Endometrial microvascular endothelial cells (primary cell): ENCODE measurements at regions not wholly inside any gene's neighbourhood (a gene's known extent, or its start where the extent isn't known, plus 50 kb on each side); places are given as distances from the start of the nearest gene placed in this dataset.

Source experiments
- in situ Hi-C: cut with HindIII; loops from 2 replicates; pipeline ENCODE4 v1.10.0; 2017; ENCODE audit warnings: low sequenced_read_pairs, low pct_unique_long_range_greater_than_20kb; ENCODE audit errors: inconsistent ontology term

GRCh38 chr6:22043284-22043962 is 253.4 kb downstream of the PRL start:
- in situ Hi-C loops, result no loop called here

- in situ Hi-C loops, result no loop called here
Observed at GRCh38 chr6:22045261-22045912, 251.4 kb downstream of the PRL start.

GRCh38 chr6:22049002-22049401 is 247.8 kb downstream of the PRL start:
- in situ Hi-C loops, result no loop called here

DNA sequence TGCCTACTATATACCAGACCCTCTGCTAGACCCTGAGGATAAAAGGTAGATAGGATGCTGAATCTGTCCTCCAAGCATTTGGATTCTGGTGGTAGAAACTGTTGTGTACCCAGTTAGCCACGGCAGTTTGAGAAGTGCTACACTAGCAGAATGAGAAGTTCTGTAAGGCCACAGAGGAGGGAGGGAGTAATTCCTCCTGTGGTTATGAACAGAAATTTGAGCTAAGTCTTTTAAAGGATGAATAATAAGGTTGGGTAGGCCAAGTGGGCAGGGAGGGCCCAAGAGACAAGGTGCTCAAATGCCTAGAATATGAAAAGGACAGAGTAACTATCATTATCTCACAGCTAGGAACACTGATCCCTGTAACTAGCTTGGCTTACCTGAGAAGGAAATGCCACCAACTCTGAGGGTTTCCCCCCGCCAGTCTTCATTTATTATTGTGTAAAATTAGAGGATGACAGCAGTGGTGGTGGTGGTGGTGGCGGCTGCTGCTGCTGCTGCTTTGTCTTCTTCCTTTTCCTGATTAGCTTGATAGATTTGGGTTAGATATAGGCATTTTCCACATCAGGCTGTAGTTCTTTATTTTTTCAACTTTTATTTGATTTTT is 243.3 kb downstream of the PRL start:
- in situ Hi-C loops, result no loop called here

GRCh38 chr6:22056398-22056797 is 240.4 kb downstream of the PRL start:
- in situ Hi-C loops, result no loop called here

DNA sequence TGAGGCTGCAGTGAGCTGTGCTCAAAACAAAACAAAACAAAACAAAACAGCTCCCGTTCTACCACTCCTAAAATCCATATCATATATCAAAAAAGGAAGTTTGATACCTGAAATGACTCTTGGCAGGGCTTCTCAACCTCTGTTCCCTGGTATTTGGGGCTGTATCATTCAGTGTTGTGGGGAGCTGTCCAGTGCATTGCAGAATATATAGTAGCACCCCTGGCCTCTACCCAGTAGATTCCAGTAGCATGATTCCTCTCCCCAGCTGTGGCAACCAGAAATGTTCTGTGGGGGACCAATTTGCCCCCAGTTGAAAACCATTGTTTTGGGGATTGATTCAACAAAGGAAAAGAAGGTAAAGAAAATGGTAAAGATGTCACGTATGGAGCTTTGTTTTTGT is 238.9 kb downstream of the PRL start:
- in situ Hi-C loops, result no loop called here

DNA sequence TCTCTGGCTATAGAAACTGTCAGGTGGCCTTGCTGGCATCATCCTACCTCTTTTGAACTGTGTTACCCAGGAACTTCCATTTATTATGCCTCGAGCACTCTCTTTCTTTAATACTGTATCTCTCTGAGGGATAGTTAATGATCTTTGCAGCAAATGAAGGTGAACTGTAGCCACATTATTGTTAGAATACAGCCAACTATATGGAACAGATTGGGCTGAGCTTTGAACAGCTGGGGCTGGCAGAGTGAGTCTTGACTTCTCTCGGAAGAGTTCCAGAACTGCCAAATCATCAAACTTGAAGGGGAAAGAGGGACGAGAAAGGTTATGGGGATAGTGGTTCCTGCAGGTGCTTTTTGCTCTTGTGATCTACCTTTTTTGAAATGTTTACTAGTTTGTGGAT is 237.7 kb downstream of the PRL start:
- in situ Hi-C loops, result no loop called here

DNA sequence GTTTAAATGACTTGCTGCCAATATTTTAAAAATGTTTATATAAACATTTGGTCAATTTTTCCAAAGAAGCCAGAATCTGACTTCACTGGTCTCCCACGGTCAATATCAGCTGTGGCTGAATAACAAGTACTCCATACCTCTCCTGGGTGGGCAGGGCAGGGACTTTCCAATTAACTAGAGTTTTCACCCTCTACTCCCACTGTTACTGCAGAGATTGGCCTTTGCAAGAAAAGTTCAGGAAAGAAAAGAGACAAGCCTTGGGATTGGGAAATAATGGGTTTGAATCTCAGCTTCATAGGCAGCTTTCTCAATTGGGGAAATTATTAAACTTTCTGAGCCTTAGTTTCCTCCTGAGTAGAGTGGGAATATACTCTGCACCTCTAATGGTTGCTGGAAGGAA is 236.9 kb downstream of the PRL start:
- in situ Hi-C loops, result no loop called here

DNA sequence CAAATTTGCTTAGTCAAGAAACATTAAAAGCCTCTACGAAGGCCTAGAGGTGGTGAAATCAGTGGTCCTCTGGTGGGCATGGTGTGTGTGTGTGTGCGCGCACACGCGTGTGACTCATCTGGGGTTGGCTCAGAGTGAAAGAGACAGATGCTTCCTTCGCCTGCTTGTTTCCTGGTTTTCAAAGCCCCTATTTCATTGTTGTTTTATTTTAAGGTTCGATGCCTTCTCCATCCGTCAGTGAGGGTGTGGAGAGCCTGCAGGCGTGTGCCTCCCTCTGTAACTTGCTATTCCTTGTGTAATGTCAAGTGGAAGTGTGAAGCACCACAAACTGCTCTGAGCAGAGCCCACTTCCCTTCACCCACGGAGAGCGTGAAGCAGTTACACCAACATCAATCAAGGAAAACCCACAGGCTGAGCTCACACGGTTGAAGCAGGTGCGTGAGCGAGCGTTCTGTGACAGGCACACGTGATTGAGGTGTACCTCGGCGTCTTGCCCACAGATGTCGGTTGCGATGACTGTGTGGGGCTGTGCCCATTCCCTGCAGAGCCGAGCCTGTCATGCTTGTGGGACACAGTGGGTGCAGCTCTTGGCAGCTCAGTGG is 233.9 kb downstream of the PRL start:
- in situ Hi-C loops, result no loop called here

DNA sequence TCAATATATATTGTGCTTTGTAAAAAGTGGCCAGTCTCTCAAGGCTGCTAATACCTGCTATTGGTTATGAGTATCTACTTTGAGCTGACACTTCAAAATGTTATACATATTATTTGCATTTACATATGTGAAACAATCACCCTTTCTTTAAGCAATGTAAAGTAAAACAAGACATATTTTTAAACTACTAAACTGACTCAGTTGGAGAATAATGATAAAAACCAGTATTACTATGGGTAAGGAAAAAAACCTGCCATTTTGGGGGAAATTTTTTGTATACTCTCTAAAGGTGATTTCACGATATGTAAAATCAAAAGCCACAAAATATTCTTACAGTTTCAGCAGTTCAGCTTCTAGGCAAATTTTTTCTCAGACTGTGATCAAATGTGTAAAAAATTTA is 232.3 kb downstream of the PRL start:
- in situ Hi-C loops, result no loop called here

DNA sequence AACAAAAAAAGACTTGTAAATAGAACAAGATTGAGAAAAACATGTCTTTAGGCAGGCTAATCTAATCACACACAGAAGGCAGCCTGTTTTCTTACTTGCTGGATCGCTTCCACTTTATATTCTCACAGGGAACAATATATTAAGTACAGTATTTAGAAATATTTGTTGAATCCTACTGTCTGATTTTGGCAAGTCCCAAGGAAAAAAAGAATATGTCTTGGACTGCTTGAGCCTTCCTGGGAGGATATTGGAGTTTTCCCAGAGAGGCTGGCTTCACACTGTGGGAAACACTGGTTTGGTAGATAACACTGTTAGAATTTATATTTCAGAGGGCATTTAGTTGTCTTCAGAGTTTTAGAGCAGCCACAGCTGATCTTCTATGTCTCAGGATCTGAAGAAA is 229.7 kb downstream of the PRL start:
- in situ Hi-C loops, result no loop called here

- in situ Hi-C loops, result no loop called here
Observed at GRCh38 chr6:22067671-22068070, 229.2 kb downstream of the PRL start.

- in situ Hi-C loops, result no loop called here
Observed at GRCh38 chr6:22068561-22069305, 228.1 kb downstream of the PRL start.

- in situ Hi-C loops, result no loop called here
Observed at GRCh38 chr6:22069306-22069800, 227.5 kb downstream of the PRL start.

DNA sequence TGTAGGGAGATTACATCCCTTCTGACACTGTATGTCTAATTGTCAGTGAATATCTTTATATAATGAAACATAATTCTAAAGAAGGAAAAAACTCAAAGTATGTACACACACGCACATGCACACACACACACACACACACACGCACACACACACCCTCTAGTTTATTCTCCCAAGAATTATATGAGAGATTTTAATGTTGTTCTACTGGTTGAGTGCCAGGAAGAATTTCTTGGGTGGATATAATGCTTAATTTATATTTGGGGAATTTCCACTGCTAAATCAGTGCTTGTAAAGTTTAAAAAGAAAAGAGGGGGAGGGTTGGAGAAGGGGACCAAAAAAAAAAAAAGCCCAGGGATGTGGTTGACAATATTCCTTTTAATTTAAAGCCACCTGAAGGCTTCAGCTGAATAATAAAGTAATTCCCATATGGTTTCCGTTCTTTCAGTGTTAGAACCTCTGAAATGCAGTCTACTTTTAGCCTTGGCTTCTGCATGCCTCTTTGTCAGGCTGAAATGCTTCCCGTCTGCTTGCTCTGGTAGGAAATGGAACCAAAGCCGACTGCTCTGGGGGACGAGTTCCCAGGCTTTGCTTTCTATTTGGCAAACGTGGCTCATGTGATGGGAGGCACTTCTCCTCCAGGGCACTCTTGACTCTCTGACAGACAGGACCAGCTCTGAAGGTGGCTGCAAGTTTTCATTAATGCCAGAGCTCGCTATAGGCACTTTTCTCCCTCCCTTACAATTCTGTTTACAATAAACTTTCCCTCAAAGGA is 225.4 kb downstream of the PRL start:
- in situ Hi-C loops, result no loop called here

GRCh38 chr6:22072949-22073348 is 223.9 kb downstream of the PRL start:
- in situ Hi-C loops, result no loop called here

GRCh38 chr6:22073516-22074198 is 223.2 kb downstream of the PRL start:
- in situ Hi-C loops, result no loop called here

- in situ Hi-C loops, result no loop called here
Observed at GRCh38 chr6:22078288-22078687, 218.5 kb downstream of the PRL start.
